GM18505 (cell line): ENCODE measurements at regions not wholly inside any gene's neighbourhood (a gene's known extent, or its start where the extent isn't known, plus 50 kb on each side); places are given as distances from the start of the nearest gene placed in this dataset.

Experiments
- ATAC-seq: cut with Tn5 transposase; IDR thresholded peaks from one replicate; pipeline ENCODE4 v1.9.1; 2021; ENCODE audit not compliant: unreplicated experiment
- POLR2A ChIP-seq: IDR thresholded peaks from 4 replicates; pipeline ENCODE4 v1.6.1; 2011; ENCODE audit warnings: borderline replicate concordance; ENCODE audit not compliant: insufficient read depth, insufficient read length; ENCODE audit errors: extremely low read depth

- ATAC-seq: no peak
- TF ChIP-seq POLR2A: no peak
Measured at GRCh38 chr18:56112984-56113383, 525.0 kb upstream of the TCF4 start.

DNA sequence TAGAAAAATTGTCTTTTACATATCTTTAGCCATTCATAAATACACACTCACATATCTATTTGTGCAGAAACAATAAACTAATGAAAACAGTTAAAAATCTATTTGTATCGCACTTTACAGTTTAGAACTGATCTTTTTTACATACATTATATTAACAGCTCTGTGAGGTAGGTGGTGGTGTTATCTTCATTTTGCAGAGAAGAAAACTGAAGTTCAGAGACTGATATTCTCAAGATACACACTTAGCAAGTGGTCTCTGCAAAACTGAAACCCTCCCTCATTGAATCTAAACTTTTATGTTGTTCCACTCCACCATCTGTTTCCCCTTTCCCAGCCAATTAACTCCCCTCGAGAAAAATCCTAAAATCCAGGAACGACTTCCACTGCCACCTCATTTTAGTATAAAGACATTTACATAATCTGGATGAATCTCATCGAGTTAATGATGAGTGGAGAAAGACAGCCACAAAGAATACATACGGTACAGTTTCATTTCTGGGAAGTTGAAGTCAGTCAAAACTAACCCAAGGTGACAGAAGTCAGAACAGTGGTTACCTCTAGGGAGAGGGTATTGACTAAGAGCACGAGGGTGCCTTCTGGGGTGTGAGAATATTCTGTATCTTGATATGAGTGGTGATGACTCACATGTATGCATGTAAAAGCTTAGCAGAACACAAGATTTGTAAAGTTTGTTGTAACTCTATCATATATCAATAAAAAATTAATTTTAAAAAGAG lies 524.2 kb upstream of the TCF4 start:
- TF ChIP-seq POLR2A: no peak
- ATAC-seq: peak; percentile 99

DNA sequence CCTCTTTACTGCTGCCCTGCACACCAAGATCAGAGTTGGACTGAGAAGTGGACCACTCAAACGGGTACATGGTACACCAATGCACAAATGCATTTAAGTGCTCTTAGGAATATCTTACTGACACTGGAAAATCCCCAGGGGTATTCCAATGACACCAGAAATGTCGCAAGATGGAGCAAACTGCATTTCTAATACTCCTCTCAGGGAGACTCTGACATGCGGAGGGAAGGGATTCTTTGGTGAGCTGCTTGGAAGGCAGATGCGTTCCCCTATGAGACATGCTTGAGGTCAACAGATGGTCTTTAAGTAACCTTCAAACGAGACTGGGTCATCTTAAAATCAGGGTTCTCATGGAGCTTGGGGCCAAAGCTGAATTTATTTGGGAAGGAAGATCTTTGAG lies 521.8 kb upstream of the TCF4 start:
- no peak for TF ChIP-seq POLR2A
- ATAC-seq: no peak

GRCh38 chr18:56108478-56109367 lies 520.7 kb upstream of the TCF4 start:
- no peak for TF ChIP-seq POLR2A

DNA sequence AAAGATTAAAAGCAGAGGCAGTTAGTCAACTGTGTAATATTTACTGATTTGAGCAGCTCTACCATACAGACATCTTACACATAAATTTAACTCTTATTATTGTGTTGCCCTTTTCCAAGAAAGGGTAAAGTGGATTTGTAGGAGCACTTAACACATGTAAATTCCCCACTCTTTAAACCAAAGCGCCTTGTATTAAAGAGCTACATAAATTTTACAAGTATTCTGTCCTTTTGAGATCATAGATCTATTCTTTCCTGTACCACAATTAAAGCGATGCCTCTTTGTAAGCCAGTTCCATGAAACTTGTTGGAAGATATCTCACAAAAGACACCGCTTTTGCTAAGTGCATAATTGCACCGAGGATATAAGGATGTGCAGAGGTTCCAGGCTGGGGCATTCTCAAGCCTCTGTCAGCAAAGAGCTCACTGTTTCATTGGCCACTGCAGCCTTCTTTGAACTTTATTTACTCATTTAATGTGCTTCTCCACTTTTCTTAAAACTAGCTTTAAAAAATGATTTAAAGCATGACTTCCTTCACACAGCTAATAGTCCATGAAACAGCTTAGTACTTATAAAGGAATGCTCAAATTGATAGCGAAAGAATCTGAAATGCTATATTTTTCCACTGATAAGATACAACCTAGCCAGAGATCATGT lies 520.0 kb upstream of the TCF4 start:
- no peak for TF ChIP-seq POLR2A
- no peak for ATAC-seq

More at GRCh38 chr18:56108478-56109367, 520.7 kb upstream of the TCF4 start:
- ATAC-seq: no peak

- no peak for TF ChIP-seq POLR2A
- no peak for ATAC-seq
Measured at GRCh38 chr18:56100090-56100722, 512.2 kb upstream of the TCF4 start.

- no peak for TF ChIP-seq POLR2A
- no peak for ATAC-seq
Measured at GRCh38 chr18:56097621-56098020, 509.6 kb upstream of the TCF4 start.

DNA sequence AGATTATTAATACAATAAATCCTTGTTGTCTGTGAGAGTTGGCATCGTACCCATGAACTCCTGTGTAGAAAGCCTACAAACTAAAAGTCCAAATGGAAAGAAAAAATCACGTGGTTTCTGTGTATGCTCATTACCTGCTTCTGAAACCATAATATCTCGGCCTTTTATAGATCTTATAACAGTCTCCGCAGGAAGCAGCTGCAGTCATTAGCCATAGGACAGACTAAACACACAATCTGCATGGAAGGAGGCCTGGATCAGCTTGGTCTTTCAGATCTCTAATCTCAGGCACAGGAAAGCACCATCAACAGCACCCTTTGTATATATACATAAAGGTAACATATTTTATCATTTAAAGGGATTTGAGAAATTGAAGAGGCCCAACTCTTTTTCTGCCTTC lies 508.9 kb upstream of the TCF4 start:
- ATAC-seq: no peak
- TF ChIP-seq POLR2A: no peak

DNA sequence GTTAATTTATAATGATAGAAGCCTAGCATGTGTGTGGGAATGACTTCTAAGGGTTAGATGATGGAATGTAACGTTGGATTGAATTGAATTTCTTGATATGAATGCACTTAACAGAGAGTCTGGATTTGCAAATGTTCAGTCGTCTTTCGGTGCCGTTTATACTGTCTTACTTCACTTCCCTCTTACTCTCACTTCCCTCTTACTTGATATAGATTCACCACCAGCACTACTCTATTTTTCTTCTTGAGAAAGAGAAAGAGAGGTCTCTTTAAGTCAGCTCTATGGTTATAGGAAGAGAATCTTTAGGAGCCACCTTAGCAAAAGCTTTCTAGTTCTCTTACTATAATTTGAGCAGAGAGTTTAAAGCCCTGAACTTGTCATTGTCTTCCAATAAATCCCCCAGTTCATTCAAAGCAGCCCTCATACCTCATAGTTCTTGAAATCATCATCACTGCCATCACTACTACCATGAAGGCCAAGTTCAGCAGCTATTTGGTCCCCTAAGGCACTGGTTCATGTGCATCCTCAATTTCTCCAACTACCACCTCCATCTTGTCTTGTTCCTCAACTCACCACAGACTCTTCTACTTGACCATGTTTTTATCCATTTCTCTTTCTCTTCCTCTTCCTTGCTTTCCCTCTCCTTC lies 501.7 kb upstream of the TCF4 start:
- no peak for TF ChIP-seq POLR2A
- ATAC-seq: peak; percentile 64

DNA sequence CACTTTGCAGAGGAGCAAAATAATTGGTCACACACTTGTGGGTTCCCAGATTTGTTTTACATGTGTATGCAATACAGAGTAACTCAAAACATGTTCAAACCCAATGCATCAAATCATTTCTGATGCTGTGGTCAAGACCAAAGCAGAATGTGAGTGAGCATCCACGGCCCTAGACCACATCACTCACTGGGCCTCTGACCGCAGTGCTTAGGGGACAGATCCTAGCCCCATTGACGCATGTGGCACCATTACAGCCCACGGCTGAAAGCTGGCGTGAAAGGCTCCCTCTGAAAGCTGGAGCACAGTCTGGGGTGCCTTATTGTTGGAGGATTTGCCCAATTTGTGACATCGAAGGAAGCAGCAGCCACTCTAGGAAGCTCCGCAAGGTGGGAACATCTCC lies 498.8 kb upstream of the TCF4 start:
- TF ChIP-seq POLR2A: no peak
- ATAC-seq: no peak

DNA sequence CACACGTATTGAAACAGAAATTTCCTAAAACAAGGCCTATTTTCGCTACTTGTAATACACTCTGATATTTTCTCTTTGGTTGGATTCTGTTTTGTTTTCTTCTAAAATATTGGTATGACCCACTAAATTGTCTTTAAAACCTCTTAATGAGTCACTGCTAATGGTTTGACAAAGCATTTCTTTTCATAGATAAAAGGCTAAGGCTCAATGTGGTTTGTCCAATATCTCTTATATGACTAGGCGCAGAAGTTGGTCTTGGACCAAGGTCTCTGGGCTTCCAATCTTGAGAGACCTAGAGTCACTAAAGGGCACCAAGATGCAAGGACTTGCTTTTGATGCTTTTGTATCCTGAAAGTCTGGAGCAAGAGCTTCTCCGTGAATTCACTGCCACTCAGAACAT lies 498.2 kb upstream of the TCF4 start:
- no peak for ATAC-seq
- TF ChIP-seq POLR2A: no peak

- no peak for TF ChIP-seq POLR2A
- no peak for ATAC-seq
Measured at GRCh38 chr18:56085551-56085950, 497.6 kb upstream of the TCF4 start.
